Heart right ventricle (tissue), 16 donors: ENCODE measurements at regions not wholly inside any gene's neighbourhood (a gene's known extent, or its start where the extent isn't known, plus 50 kb on each side); places are given as distances from the start of the nearest gene placed in this dataset.

Experiments used
- ATAC-seq, 8 donors: fragments of 200-7000 bp; cut with Tn5 transposase; one replicate each; pipeline ENCODE4 v1.9.1; 2020; ENCODE audit warnings: mild to moderate bottlenecking in 8 of 8, moderate library complexity in 8 of 8, moderate number of reproducible peaks in 1 of 8
- DNase-seq, 2 donors: peaks; one replicate each; pipeline ENCODE4 v3.0.0-alpha.2; 2020
- H3K27ac ChIP-seq, 10 donors: fragments of 200-600 bp; sonication (generic) in 2 of 10; one replicate each; pipeline versions ENCODE4 v1.5.0 to v1.8.0; 2020 to 2022; ENCODE audit warnings: mild to moderate bottlenecking in 3 of 10
- H3K27me3 ChIP-seq, 7 donors: fragments of 200-600 bp; one replicate each; pipeline ENCODE4 v1.8.0; 2021 to 2022; ENCODE audit warnings: mild to moderate bottlenecking in 2 of 7
- H3K36me3 ChIP-seq, 9 donors: fragments of 200-600 bp; sonication (generic) in 1 of 9; one replicate each; pipeline versions ENCODE4 v1.5.0 to v1.8.0; 2020 to 2022; ENCODE audit warnings: mild to moderate bottlenecking in 2 of 9
- H3K4me1 ChIP-seq, 9 donors: fragments of 200-600 bp; sonication (generic) in 1 of 9; one replicate each; pipeline versions ENCODE4 v1.5.0 to v1.8.0; 2020 to 2022; ENCODE audit warnings: mild to moderate bottlenecking in 4 of 9
- H3K4me3 ChIP-seq, 10 donors: fragments of 200-600 bp; sonication (generic) in 2 of 10; one replicate each; pipeline versions ENCODE4 v1.5.0 to v1.8.0; 2020 to 2022; ENCODE audit warnings: mild to moderate bottlenecking in 7 of 10, moderate library complexity in 2 of 10
- H3K9me3 ChIP-seq, 11 donors: fragments of 200-600 bp in 10 of 11; sonication (generic) in 2 of 11; one replicate each; pipeline versions ENCODE4 v1.5.0 to v1.8.0; 2013 to 2022; ENCODE audit warnings: mild to moderate bottlenecking in 2 of 11, control low read depth in 1 of 11, moderate library complexity in 1 of 11
- CTCF ChIP-seq, 9 donors: fragments of 200-600 bp; sonication (generic) in 2 of 9; IDR thresholded peaks; one replicate each; pipeline versions ENCODE4 v1.5.0 to v1.8.0; 2021 to 2022; ENCODE audit warnings: antibody characterized with exemption in 9 of 9, mild to moderate bottlenecking in 5 of 9, moderate library complexity in 1 of 9
- WGBS, 2 donors: extraction: QIAGEN DNeasy Blood & Tissue Kit; methylation state at CpG; one replicate each; pipeline ENCODE4 v1.1.7; 2013; ENCODE audit warnings: inconsistent platforms in 1 of 2; 5-methylcytosine and 5-hydroxymethylcytosine counted together
- intact Hi-C, 10 donors: fragments of 100-400 bp; cut with DNase I; formaldehyde crosslinking; loops; one replicate each; pipeline versions ENCODE4 v1.11.1 to v1.14.2; 2022
- donor health status: Arrhythmogenic right ventricular cardiomyopathy.
- donor health status: ischemic (EF 13 %, LVEDD 7.1; RV severe dilation, severe dysfunction).
- donor health status: healthy with polysubstance abuse.
- donor health status: DM: no; HTN: yes; CAD: no.
- donor health status: DM: no; HTN: no; CAD: no.
- donor health status: ischemic (EF 25% LVEDD 6.9; RV normal size, moderate dysfunction).
- donor health status: ischemic (EF 25% LVEDD 5.7; RV mildly dilated, moderate dysfunction).
- donor health status: healthy.
- donor health status: DM: yes; HTN: yes; CAD: no.
- donor health status: Ischemic cardiomyopathy.
- donor health status: ischemic (EF 35%, LVEDD 5.7; RV mildly dilated, moderate dysfunction).
- donor health status: nonischemic (EF 11% LVEDD 7.7; RV severe dilation, severe dysfunction).
- donor health status: DM: yes; HTN: yes; CAD: no.
- donor health status: PGD.
- donor health status: ischemic (EF 29% LVEDD 5.4; RV normal size, mild dysfunction).
- donor health status: nonischemic (EF 23%, LVEDD 6.1; RV moderate dilation, normal function).

- H3K4me3 ChIP-seq: no peak overlapping the region
- WGBS, 2 donors: 56 to 62% methylated on average over 1 of the region's 1 CpG
- ATAC-seq (no peak), DNase-seq (no peak)
- no peaks in the 10 kb centered on the region for H3K4me1 ChIP-seq
- H3K27me3 ChIP-seq: no peaks in the 10 kb centered on the region
- intact Hi-C loops: no loop called here
- no peak overlapping the region for H3K27ac ChIP-seq
- H3K36me3 ChIP-seq: no peaks in the 10 kb centered on the region
- no peaks in the 10 kb centered on the region for H3K9me3 ChIP-seq
- TF ChIP-seq CTCF (IDR thresholded peaks at IDR 0.05): no peak
Observed at GRCh38 chr11:81165164-81165563, 1568.5 kb downstream of the FAM181B start.

- TF ChIP-seq CTCF (IDR thresholded peaks at IDR 0.05): no peak
- H3K9me3 ChIP-seq: no peaks in the 10 kb centered on the region
- H3K4me1 ChIP-seq: no peaks in the 10 kb centered on the region
- H3K27me3 ChIP-seq: no peaks in the 10 kb centered on the region
- DNase-seq (no peak), ATAC-seq (no peak)
- H3K4me3 ChIP-seq: no peak overlapping the region
- intact Hi-C loops: no loop called here
- WGBS, 2 donors: 77 to 80% methylated on average over 3 of the region's 3 CpGs
- no peak overlapping the region for H3K27ac ChIP-seq
- H3K36me3 ChIP-seq: no peaks in the 10 kb centered on the region
Observed at GRCh38 chr11:81159900-81160299, 1573.8 kb downstream of the FAM181B start.

GRCh38 chr11:81135570-81135969 lies 1598.1 kb downstream of the FAM181B start:
- Histone ChIP-seq H3K27ac (no peak overlapping the region), H3K9me3 (no peaks in the 10 kb centered on the region), H3K4me1 (no peaks in the 10 kb centered on the region), H3K36me3 (no peaks in the 10 kb centered on the region), H3K27me3 (no peaks in the 10 kb centered on the region), H3K4me3 (no peak overlapping the region)
- WGBS, 2 donors: 74 to 78% methylated on average over 5 of the region's 5 CpGs
- no peak for TF ChIP-seq CTCF (IDR thresholded peaks at IDR 0.05)
- intact Hi-C loops: no loop called here
- no peak for ATAC-seq
- no peak for DNase-seq

GRCh38 chr11:81129618-81130017 lies 1604.0 kb downstream of the FAM181B start:
- Histone ChIP-seq H3K27ac (no peak overlapping the region), H3K27me3 (no peaks in the 10 kb centered on the region), H3K9me3 (no peaks in the 10 kb centered on the region), H3K4me3 (no peak overlapping the region), H3K36me3 (no peaks in the 10 kb centered on the region), H3K4me1 (no peaks in the 10 kb centered on the region)
- 58 to 63% methylated on average over 3 of the region's 3 CpGs for WGBS, 2 donors
- TF ChIP-seq CTCF (IDR thresholded peaks at IDR 0.05): no peak
- intact Hi-C loops: no loop called here
- DNase-seq (no peak), ATAC-seq (no peak)

GRCh38 chr11:81112718-81113117 lies 1620.9 kb downstream of the FAM181B start:
- TF ChIP-seq CTCF (IDR thresholded peaks at IDR 0.05): no peak
- no peak overlapping the region for H3K27ac ChIP-seq
- H3K9me3 ChIP-seq: no peaks in the 10 kb centered on the region
- no peak for DNase-seq
- intact Hi-C loops: no loop called here
- H3K36me3 ChIP-seq: no peaks in the 10 kb centered on the region
- no peak for ATAC-seq
- no peak overlapping the region for H3K4me3 ChIP-seq
- no peaks in the 10 kb centered on the region for H3K4me1 ChIP-seq
- no peaks in the 10 kb centered on the region for H3K27me3 ChIP-seq
